GM12873 (cell line): ENCODE measurements at regions not wholly inside any gene's neighbourhood (a gene's known extent, or its start where the extent isn't known, plus 50 kb on each side); places are given as distances from the start of the nearest gene placed in this dataset.

Experiments used
- TF ChIP-seq, protein P1 (sequence below): IDR thresholded peaks from 2 replicates; pipeline ENCODE4 v1.5.1; 2012; ENCODE audit warnings: low read depth, mild to moderate bottlenecking, moderate library complexity, low read length, control low read depth; ENCODE audit not compliant: insufficient read depth; ENCODE audit errors: missing control alignments

DNA sequence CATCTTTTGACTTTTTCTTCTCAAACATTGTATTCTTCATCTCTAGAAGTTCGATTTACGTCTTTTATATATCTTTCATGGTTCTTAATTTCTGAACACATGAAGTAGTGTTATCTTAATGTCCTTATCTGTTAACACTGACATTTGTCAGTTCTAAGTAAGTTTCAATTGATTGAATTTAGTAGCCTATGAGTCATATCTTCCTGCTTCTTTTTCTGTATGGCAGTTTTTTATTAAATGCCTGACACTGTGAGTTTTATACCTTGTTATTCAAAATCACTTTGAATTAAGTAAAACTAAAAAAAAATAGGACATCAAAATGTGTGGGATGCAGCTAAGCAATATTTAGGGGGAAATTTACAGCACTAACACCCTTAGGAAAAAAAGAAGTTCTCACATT lies 707.0 kb upstream of the ACO1 start:
- TF ChIP-seq, protein P1, sequence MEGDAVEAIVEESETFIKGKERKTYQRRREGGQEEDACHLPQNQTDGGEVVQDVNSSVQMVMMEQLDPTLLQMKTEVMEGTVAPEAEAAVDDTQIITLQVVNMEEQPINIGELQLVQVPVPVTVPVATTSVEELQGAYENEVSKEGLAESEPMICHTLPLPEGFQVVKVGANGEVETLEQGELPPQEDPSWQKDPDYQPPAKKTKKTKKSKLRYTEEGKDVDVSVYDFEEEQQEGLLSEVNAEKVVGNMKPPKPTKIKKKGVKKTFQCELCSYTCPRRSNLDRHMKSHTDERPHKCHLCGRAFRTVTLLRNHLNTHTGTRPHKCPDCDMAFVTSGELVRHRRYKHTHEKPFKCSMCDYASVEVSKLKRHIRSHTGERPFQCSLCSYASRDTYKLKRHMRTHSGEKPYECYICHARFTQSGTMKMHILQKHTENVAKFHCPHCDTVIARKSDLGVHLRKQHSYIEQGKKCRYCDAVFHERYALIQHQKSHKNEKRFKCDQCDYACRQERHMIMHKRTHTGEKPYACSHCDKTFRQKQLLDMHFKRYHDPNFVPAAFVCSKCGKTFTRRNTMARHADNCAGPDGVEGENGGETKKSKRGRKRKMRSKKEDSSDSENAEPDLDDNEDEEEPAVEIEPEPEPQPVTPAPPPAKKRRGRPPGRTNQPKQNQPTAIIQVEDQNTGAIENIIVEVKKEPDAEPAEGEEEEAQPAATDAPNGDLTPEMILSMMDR, result no peak

DNA sequence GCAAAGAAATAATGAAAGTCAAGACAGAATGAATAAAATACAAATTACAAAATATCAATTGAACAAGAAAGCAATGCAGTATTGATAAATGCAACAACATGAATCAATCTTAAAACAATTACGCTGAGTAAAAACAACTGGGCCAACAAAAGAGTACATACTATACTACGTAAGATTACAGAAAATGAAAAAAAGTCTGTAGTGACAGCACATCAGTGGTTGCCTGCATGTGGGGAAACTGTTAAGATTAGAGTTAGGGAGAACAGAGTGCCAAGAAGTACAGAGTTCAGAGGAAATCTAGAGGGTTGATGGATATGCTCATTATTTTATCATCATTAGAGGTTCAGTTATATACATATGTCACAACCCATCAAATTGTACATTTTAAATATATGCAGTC lies 706.6 kb upstream of the ACO1 start:
- TF ChIP-seq, protein P1, result no peak

DNA sequence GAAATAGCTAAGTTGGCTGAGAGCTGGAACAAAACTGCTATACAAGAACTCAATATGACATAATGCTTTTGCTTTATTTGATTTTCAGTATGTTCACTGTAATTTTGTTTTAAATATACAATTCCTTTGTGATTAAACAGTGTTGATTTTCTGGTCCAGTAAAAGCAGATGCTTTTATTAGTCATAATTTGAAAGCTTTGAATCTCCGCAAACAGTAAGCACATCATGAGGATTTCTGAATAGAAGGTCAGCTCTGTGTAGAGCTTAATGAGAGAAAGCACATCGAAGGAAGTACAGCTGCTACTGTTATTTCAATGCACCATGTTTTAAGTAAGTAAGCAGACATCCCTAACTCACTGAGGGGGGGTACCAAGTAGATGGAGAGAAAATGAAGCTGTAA lies 701.3 kb upstream of the ACO1 start:
- TF ChIP-seq, protein P1, result no peak

DNA sequence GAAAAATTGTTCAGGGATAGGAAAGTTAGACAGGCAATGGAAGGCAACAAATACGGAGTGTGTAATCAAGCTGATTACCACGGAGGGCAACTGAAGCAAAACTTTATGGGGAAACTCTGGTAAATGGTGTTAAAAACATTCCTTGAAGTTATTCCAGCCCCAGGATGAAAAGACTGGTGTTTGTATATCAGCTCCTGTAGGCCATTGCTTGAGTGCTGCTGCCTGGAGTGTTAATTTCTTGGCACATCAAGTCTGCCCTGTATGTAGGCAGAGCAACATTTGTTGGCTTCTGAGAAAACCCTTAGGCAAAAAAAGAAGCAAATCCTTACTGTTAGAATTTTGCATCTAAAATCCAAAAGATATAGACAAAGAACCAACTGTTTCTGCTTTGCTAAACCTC lies 686.5 kb upstream of the ACO1 start:
- TF ChIP-seq, protein P1, result no peak

DNA sequence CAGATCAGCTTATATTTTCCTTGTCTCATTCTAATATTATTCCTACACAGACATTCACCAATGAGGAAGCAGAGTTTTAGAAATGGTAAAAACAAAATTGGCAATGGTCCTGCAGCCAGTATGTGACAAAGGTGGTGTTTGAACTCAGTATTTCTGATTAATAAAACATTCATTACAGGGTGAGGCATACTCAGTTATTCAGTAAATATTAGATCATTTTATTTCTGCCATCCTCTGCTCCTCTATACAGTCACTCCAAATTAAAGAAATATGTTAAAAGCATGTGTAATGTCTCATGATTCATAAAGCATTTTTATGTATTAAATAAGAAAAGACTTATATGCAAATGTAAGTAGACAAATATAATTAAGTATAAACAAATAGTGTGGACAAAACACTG lies 684.6 kb upstream of the ACO1 start:
- TF ChIP-seq, protein P1, result no peak

DNA sequence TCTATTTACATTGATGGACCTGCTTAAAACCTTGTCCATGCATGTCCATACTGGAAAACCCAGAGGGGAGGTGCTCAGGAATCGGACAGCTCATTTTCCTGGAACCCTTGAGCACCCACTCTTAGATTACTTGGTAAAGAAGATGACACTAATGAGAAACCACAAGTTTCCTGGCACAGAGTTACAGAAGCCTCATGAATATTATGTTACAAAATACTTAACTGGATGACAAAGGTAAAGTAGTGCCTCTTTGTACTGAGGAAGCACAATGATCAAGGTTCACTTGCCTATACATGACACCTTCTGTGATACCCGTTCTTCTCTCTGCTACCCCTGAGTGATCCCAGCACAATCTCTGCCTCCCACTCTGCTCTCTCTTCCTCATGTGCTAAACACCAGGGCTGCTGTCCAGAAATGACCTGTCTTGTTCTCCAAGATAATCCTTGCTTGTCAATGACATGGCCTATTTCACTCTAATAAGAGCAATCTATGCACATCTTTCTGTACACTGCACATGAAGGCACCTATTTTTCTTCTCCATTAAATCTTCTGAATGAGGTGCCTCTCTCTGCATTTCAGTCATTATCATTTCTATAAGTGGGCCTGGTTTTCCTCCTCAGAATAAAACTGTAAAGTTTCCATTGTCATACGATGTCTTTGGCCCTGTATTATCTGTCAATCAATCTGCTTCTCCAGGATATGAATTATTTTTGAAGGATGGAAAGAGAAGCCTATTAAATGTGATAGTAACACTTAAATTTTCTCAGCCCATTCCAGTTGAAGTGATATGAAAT lies 684.0 kb upstream of the ACO1 start:
- TF ChIP-seq, protein P1, result no peak

DNA sequence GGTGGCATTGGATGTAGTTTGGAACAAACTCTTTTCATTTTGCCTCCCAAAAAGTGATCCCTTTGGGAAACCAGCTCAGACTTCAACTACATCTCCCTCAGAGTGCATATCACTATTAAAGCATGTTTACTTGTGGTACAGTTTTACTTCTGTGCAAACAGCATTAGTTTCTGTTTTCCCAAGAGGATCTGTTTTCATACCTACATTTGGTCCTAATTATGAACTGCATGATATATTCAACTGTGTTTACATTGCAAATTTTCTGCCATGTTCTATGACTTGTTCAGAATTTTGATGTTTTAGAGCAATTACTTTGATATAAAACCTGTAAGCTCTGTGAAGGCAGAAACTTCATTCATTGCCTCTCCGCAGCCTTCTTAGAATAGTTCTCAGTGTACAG lies 681.5 kb upstream of the ACO1 start:
- TF ChIP-seq, protein P1, result no peak

DNA sequence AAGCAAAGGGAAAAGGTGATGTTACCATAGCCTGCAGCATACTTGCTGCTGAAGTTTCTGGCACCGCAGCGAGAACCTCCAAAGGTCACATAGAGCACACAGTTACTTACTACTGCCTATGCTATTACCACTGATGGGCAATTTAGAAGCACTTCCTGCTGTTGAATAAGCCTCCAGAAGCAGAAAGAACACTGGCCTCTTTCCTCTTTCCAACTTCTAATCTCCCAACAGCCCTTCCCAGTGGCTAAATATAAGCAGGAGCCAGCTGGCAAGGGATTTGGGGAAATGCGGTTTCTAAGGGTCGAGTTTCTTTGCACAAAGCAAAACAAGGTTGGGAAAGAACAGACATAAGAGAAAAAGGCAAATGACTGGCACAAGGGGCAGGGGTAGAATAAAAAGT lies 669.2 kb upstream of the ACO1 start:
- TF ChIP-seq, protein P1, result no peak
